ENCODE measurements at regions not wholly inside any gene's neighbourhood (a gene's known extent, or its start where the extent isn't known, plus 50 kb on each side); places are given as distances from the start of the nearest gene placed in this dataset.

DNA sequence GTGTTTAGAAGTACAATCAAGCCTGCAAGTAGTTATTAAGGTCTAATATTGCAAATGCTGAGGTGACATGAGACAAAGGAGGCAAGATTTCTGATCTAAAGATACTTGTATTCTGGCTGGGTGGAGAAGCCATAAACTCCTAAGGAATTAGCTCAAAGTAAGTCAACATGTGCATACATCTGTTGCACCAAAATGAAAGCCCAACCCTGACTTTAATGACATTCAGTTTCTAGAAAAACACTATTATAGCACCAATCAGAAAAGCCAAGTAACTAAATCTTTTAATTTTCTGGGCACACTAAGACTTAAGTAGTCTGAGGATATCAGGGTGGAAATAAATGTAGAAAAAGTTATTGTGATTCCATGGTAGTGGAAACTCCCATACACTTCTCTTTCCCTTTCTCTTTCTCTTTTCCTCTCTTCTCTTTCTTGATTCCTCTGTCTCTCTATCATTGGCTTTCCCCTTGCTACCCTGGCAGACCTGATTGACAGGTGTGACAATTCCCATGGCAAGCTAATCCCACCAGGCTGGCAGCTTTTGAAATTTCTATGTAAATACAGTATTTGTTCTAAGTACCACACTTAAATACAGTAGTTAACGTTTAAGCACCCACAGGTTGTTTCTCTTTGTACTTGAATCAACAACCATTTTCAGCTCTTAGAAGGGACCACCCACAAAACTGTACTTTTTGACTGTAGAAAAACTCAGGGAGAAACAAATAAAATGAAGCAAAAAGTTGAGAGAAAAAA is 528.4 kb upstream of the SEMA6D start:
- no peak for FAIRE-seq
- intact Hi-C loops (cut with DNase I), result no loop called here
- H3K27me3 ChIP-seq (ENCODE audit: control insufficient read depth, insufficient read depth, low read length), result no peaks in the 10 kb centered on the region

DNA sequence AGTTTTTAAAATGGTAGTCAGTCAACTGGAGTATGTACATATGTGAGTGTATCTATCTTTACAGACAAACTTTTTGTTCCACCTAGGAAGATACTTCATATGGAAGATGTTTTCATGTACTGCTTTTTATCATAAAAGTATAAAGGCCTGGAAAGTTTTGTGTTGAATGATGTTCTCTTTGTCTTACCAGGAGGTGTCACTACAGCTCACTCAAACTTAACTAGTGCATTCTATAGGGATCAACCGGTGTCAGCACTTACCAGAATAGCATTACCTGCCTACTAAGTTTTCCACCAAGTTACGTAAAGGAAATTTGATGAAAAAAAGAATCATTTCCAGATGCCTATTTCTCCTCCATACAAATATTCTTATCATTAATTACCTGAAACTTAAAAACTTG is 522.6 kb upstream of the SEMA6D start:
- Histone ChIP-seq H3K27me3 (ENCODE audit: control insufficient read depth, insufficient read depth, low read length) (no peaks in the 10 kb centered on the region), H3K4me1 (ENCODE audit: control insufficient read depth in 2 of 3, insufficient read depth in 2 of 3, low read depth in 1 of 3, low read length in 3 of 3) (no peaks in the 10 kb centered on the region), H3K9me3 (ENCODE audit: control insufficient read depth in 2 of 3, insufficient read depth in 1 of 3, low read length in 3 of 3) (no peaks in the 10 kb centered on the region), H3K9ac (ENCODE audit: low read length in 3 of 3) (no peak overlapping the region), H3K36me3 (ENCODE audit: control insufficient read depth in 2 of 3, insufficient read depth in 3 of 3, low read length in 3 of 3) (no peaks in the 10 kb centered on the region), H3K4me3 (ENCODE audit: low read length in 3 of 3) (no peak overlapping the region), H3K27ac (ENCODE audit: low read depth in 2 of 2, low read length in 2 of 2) (no peak overlapping the region)
- DNase-seq (peak in 2 of 5 donors; percentile 43 to 68), FAIRE-seq (no peak)
- TF ChIP-seq, protein P1, sequence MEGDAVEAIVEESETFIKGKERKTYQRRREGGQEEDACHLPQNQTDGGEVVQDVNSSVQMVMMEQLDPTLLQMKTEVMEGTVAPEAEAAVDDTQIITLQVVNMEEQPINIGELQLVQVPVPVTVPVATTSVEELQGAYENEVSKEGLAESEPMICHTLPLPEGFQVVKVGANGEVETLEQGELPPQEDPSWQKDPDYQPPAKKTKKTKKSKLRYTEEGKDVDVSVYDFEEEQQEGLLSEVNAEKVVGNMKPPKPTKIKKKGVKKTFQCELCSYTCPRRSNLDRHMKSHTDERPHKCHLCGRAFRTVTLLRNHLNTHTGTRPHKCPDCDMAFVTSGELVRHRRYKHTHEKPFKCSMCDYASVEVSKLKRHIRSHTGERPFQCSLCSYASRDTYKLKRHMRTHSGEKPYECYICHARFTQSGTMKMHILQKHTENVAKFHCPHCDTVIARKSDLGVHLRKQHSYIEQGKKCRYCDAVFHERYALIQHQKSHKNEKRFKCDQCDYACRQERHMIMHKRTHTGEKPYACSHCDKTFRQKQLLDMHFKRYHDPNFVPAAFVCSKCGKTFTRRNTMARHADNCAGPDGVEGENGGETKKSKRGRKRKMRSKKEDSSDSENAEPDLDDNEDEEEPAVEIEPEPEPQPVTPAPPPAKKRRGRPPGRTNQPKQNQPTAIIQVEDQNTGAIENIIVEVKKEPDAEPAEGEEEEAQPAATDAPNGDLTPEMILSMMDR (IDR thresholded peaks at IDR 0.05; ENCODE audit: borderline replicate concordance, extremely low read depth, insufficient read depth), result no peak
- intact Hi-C loops (cut with DNase I), result no loop called here

More for the DNA sequence above, 528.4 kb upstream of the SEMA6D start:
- no peak overlapping the region for H3K27ac ChIP-seq (ENCODE audit: low read depth in 2 of 2, low read length in 2 of 2)
- no peaks in the 10 kb centered on the region for H3K9me3 ChIP-seq (ENCODE audit: control insufficient read depth in 2 of 3, insufficient read depth in 1 of 3, low read length in 3 of 3)
- TF ChIP-seq, protein P1 (IDR thresholded peaks at IDR 0.05; ENCODE audit: borderline replicate concordance, extremely low read depth, insufficient read depth), result no peak
- no peak overlapping the region for H3K4me3 ChIP-seq (ENCODE audit: low read length in 3 of 3)
- H3K4me1 ChIP-seq (ENCODE audit: control insufficient read depth in 2 of 3, insufficient read depth in 2 of 3, low read depth in 1 of 3, low read length in 3 of 3), result peaks cover 0 to 5% (median 2%) of the 10 kb centered on the region in 3 donors
- H3K9ac ChIP-seq (ENCODE audit: low read length in 3 of 3), result no peak overlapping the region
- DNase-seq, result no peak
- H3K36me3 ChIP-seq (ENCODE audit: control insufficient read depth in 2 of 3, insufficient read depth in 3 of 3, low read length in 3 of 3), result no peaks in the 10 kb centered on the region

- Histone ChIP-seq H3K36me3 (ENCODE audit: control insufficient read depth in 2 of 3, insufficient read depth in 3 of 3, low read length in 3 of 3) (no peaks in the 10 kb centered on the region), H3K4me1 (ENCODE audit: control insufficient read depth in 2 of 3, insufficient read depth in 2 of 3, low read depth in 1 of 3, low read length in 3 of 3) (no peaks in the 10 kb centered on the region), H3K9ac (ENCODE audit: low read length in 3 of 3) (no peak overlapping the region), H3K4me3 (ENCODE audit: low read length in 3 of 3) (no peak overlapping the region), H3K9me3 (ENCODE audit: control insufficient read depth in 2 of 3, insufficient read depth in 1 of 3, low read length in 3 of 3) (no peaks in the 10 kb centered on the region), H3K27ac (ENCODE audit: low read depth in 2 of 2, low read length in 2 of 2) (no peak overlapping the region), H3K27me3 (ENCODE audit: control insufficient read depth, insufficient read depth, low read length) (no peaks in the 10 kb centered on the region)
- FAIRE-seq (peak; percentile 21), DNase-seq (peak; percentile 84 to 96 (median 93))
- intact Hi-C loops (cut with DNase I), result no loop called here
- TF ChIP-seq, protein P1 (IDR thresholded peaks at IDR 0.05; ENCODE audit: borderline replicate concordance, extremely low read depth, insufficient read depth), result peak; percentile 84
Measured at GRCh38 chr15:47196048-47196447, 521.3 kb upstream of the SEMA6D start.
